Thoracic aorta (tissue), 2 donors: ENCODE measurements at regions not wholly inside any gene's neighbourhood (a gene's known extent, or its start where the extent isn't known, plus 50 kb on each side); places are given as distances from the start of the nearest gene placed in this dataset.

Experiments used
- ATAC-seq: fragments of 150-250 bp; one replicate; pipeline ENCODE4 v1.8.0; 2017; ENCODE audit warnings: low read depth; ENCODE audit not compliant: insufficient number of reproducible peaks, low FRiP score
- DNase-seq: peaks from one replicate; pipeline ENCODE4 v3.0.0-alpha.2; 2020; ENCODE audit warnings: low spot score
- H3K27ac ChIP-seq, 2 donors: fragments of 200-600 bp; sonication (generic); 1 replicate in 1 of 2; 2 replicates in 1 of 2; pipeline ENCODE4 v1.5.1; 2016; ENCODE audit warnings: mild to moderate bottlenecking in 2 of 2, moderate library complexity in 2 of 2
- H3K27me3 ChIP-seq: fragments of 200-600 bp; sonication (generic); replicated peaks from 2 replicates; pipeline ENCODE4 v1.6.0; 2016; ENCODE audit warnings: mild to moderate bottlenecking; ENCODE audit not compliant: insufficient read depth
- H3K36me3 ChIP-seq: fragments of 200-600 bp; sonication (generic); one replicate; pipeline ENCODE4 v1.5.1; 2016
- H3K4me1 ChIP-seq, 2 donors: fragments of 200-600 bp; sonication (generic); 1 replicate in 1 of 2; 2 replicates in 1 of 2; pipeline versions ENCODE4 v1.5.1 to v1.6.0; 2016; ENCODE audit warnings: low read depth in 2 of 2, mild to moderate bottlenecking in 1 of 2; ENCODE audit not compliant: control insufficient read depth in 1 of 2
- H3K4me3 ChIP-seq: fragments of 200-600 bp; sonication (generic); 2 replicates; pipeline ENCODE4 v1.5.1; 2016; ENCODE audit warnings: mild to moderate bottlenecking
- H3K9me3 ChIP-seq: fragments of 200-600 bp; sonication (generic); 2 replicates; pipeline ENCODE4 v1.5.1; 2016
- TF ChIP-seq, protein P1 (sequence below): fragments of 200-600 bp; sonication (generic); IDR thresholded peaks from one replicate; pipeline ENCODE4 v1.5.1; 2019; ENCODE audit warnings: antibody characterized with exemption

DNA sequence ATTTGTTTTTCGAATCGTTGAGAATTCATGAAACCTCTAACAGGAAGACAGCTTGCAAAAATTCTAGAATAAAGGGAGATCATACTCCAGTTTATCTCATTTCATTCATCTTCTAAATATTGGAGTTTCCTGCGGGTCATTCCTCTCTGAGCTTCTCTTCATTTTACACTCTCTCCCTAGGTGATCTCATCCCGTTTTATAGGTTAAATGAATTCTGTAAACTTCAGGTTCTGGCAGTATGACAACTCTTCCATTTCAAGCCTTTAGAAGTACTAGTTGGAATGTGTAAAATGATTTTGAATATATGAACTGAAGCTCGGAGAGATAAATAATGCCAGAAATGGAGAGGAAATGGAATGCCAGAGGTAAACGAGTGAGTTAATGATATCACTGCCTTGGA, 312.4 kb downstream of the METTL4 start:
- no peaks in the 10 kb centered on the region for H3K4me1 ChIP-seq
- H3K4me3 ChIP-seq = no peak overlapping the region
- ATAC-seq (no peak), DNase-seq (no peak)
- H3K27me3 ChIP-seq = no peaks in the 10 kb centered on the region
- TF ChIP-seq, protein P1, sequence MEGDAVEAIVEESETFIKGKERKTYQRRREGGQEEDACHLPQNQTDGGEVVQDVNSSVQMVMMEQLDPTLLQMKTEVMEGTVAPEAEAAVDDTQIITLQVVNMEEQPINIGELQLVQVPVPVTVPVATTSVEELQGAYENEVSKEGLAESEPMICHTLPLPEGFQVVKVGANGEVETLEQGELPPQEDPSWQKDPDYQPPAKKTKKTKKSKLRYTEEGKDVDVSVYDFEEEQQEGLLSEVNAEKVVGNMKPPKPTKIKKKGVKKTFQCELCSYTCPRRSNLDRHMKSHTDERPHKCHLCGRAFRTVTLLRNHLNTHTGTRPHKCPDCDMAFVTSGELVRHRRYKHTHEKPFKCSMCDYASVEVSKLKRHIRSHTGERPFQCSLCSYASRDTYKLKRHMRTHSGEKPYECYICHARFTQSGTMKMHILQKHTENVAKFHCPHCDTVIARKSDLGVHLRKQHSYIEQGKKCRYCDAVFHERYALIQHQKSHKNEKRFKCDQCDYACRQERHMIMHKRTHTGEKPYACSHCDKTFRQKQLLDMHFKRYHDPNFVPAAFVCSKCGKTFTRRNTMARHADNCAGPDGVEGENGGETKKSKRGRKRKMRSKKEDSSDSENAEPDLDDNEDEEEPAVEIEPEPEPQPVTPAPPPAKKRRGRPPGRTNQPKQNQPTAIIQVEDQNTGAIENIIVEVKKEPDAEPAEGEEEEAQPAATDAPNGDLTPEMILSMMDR = no peak
- no peaks in the 10 kb centered on the region for H3K36me3 ChIP-seq
- H3K27ac ChIP-seq = no peak overlapping the region
- H3K9me3 ChIP-seq = no peaks in the 10 kb centered on the region

DNA sequence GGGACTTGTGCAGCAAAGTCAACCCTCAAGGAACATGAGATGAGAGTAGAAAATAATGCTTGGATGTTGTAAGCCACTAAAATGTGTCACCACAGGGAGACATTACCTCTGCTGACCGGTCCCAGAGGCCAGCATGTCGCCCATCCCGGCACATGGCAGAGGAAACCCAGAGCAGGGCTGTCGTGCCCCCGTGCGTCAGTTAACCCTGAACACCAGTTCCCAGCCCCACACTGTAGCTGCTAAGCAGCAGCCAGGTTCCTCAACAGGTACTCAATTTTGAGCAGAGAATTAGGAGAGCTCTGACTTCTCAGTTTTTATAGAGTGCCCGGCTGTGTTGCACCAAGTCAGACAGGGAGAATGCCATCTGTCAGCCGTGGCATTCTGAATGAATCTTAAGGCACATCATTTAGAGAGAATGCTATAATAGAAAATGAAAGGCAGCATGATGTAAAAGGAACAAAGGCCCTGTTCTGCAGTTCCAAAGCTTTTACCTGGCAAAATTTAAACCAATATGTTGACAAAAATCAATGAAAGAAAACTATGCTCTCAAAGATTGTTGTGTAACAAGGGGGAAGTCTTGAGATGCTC, 307.9 kb downstream of the METTL4 start:
- Histone ChIP-seq H3K27me3 (no peaks in the 10 kb centered on the region), H3K27ac (no peak overlapping the region), H3K4me3 (no peak overlapping the region), H3K4me1 (no peaks in the 10 kb centered on the region), H3K9me3 (no peaks in the 10 kb centered on the region), H3K36me3 (no peaks in the 10 kb centered on the region)
- DNase-seq = no peak
- TF ChIP-seq, protein P1 = no peak
- no peak for ATAC-seq

DNA sequence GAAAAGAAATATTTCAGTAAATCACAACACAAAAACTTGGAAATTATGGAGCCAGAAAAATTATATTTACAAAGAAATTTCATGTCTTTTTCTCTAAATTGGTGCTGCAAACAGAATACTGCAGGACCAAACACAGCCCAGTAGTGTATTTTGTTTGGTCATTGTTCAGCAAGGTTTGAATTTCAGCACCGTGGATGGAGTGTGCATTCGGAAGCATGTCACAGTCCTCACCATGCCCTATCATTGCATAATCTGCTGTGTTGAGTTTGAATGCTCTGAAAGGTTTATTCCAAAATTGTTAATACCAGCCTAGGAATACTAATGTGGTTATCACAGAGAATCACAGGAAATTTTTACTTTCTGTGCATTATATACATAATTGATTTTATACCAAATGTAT, 296.7 kb downstream of the METTL4 start:
- Histone ChIP-seq H3K4me3 (no peak overlapping the region), H3K27me3 (no peaks in the 10 kb centered on the region), H3K4me1 (no peaks in the 10 kb centered on the region), H3K36me3 (no peaks in the 10 kb centered on the region), H3K27ac (no peak overlapping the region), H3K9me3 (no peaks in the 10 kb centered on the region)
- ATAC-seq (no peak), DNase-seq (no peak)
- TF ChIP-seq, protein P1 = no peak

DNA sequence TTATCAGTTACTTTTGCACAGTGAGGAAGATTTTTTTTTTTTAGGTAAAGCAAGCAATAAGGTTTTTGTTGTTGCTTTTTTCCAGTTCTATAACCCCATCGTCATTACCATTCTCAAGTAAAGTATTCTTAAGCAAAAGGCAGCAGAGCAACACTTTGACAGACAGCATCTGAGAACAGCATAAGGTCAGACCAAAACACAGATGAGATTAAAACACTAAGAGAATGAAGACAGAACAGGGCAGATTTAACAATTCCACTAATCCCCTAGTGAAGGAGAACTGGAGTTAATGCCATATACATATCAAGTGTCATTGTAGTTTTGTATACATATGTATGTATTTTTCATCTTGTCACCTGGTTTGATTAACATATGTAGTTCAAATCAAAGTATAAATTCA, 290.2 kb downstream of the METTL4 start:
- ATAC-seq (no peak), DNase-seq (no peak)
- no peaks in the 10 kb centered on the region for H3K36me3 ChIP-seq
- H3K27me3 ChIP-seq = no peaks in the 10 kb centered on the region
- no peak overlapping the region for H3K4me3 ChIP-seq
- no peak overlapping the region for H3K27ac ChIP-seq
- H3K9me3 ChIP-seq = no peaks in the 10 kb centered on the region
- H3K4me1 ChIP-seq = no peaks in the 10 kb centered on the region
- TF ChIP-seq, protein P1 = no peak

DNA sequence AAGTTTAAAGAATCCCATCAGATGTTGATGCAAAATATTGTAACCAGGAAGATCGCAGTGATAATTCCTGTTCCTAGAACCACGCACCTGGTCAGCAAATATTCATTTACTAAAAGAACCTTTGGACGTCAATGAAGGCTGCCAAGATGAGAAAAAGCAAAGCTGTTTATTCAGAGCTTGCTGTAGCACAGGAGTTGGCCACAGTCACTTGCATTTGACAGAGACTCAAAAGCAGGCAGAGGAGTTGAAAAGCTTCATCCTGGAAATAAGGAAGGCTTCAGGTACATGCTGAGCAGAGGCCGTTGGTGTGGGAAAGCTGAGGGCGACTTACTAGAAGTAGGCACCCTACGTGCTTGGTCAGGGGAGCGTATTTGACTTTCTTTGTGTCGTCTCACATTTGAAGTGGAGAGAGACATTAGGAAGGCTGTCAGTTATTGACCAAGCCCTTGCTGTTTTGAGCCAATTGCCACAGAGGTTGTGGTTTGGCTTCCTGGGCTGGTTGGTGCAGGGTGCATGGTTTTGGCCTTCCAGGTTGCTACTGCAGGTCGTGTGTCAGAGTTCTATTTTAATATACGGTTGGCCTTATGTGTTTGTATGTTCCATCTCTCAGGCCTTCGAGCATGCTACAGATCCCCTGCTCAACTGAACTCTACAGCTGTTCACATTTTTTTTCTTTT, 289.6 kb downstream of the METTL4 start:
- TF ChIP-seq, protein P1 = no peak
- no peak for ATAC-seq
- H3K27me3 ChIP-seq = no peaks in the 10 kb centered on the region
- H3K36me3 ChIP-seq = no peaks in the 10 kb centered on the region
- H3K27ac ChIP-seq = no peak overlapping the region
- H3K9me3 ChIP-seq = no peaks in the 10 kb centered on the region
- no peak for DNase-seq
- no peak overlapping the region for H3K4me3 ChIP-seq
- no peaks in the 10 kb centered on the region for H3K4me1 ChIP-seq
